ENCODE measurements at regions not wholly inside any gene's neighbourhood (a gene's known extent, or its start where the extent isn't known, plus 50 kb on each side); places are given as distances from the start of the nearest gene placed in this dataset.

DNA sequence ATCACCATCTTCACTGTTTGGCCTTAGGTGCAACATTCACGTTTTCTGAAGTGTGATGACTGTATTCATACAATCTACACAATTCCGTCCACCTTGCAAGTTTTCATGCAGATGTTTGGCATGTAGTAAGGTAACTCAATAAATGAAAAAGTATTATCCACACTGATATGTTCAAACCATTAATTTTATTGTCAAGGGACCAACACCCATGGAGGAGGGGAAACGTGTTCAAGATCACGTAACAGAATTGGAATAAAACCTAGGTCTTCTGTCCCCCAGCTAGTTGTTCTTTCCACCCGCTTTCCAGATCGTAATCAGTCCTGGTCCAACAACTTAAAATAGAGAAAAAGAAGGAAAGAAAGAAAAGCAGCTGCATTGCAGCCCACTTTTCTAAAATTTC is 560.4 kb upstream of the MCTP2 start:
- no peak for TF ChIP-seq POLR2A (IDR thresholded peaks at IDR 0.05)
- TF ChIP-seq, protein P1, sequence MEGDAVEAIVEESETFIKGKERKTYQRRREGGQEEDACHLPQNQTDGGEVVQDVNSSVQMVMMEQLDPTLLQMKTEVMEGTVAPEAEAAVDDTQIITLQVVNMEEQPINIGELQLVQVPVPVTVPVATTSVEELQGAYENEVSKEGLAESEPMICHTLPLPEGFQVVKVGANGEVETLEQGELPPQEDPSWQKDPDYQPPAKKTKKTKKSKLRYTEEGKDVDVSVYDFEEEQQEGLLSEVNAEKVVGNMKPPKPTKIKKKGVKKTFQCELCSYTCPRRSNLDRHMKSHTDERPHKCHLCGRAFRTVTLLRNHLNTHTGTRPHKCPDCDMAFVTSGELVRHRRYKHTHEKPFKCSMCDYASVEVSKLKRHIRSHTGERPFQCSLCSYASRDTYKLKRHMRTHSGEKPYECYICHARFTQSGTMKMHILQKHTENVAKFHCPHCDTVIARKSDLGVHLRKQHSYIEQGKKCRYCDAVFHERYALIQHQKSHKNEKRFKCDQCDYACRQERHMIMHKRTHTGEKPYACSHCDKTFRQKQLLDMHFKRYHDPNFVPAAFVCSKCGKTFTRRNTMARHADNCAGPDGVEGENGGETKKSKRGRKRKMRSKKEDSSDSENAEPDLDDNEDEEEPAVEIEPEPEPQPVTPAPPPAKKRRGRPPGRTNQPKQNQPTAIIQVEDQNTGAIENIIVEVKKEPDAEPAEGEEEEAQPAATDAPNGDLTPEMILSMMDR (IDR thresholded peaks at IDR 0.05): no peak
- TF ChIP-seq EP300 (IDR thresholded peaks at IDR 0.05): no peak

All from tibial nerve (tissue), 4 donors.